ENCODE measurements at regions not wholly inside any gene's neighbourhood (a gene's known extent, or its start where the extent isn't known, plus 50 kb on each side); places are given as distances from the start of the nearest gene placed in this dataset.

DNA sequence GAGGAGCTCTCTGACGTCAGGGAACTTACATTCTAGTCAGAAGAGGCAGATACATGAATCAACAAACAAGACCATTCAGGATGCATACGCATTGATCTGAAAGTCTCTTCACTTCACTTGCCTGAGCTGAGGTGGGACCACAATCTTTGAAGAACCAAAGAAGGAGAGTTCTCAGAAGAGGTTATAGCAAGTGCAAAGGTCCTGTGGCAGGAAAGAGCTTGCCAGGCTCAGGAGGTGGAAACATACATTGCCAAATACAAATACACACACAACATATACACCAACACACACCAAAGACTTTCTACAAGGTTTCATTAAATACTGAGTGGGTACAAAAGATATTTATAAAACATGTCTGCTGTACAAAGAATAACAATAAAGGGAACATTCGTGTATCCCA lies 86.8 kb upstream of the GJB5 start:
- Histone ChIP-seq H3K18ac (ENCODE audit: insufficient read length, low read depth, low read length) (no peak overlapping the region), H2AFZ (ENCODE audit: low read length) (no peak overlapping the region), H3K79me2 (ENCODE audit: insufficient read depth, low read length) (no peaks in the 10 kb centered on the region), H3K79me1 (ENCODE audit: insufficient read depth, low read depth, low read length, poor library complexity, severe bottlenecking) (no peaks in the 10 kb centered on the region), H4K8ac (replicated peaks; ENCODE audit: insufficient read length, low read depth, low read length) (no peak overlapping the region), H3K9ac (ENCODE audit: extremely low read depth, insufficient read length, low read length) (no peak overlapping the region), H2BK12ac (ENCODE audit: insufficient read length, low read depth, low read length) (no peak overlapping the region), H3K23me2 (ENCODE audit: insufficient read length, low read depth, low read length, poor library complexity, severe bottlenecking) (no peaks in the 10 kb centered on the region), H4K20me1 (ENCODE audit: control insufficient read depth, insufficient read depth, insufficient read length) (no peaks in the 10 kb centered on the region), H3K4me2 (ENCODE audit: insufficient read depth, insufficient read length, low read length) (no peak overlapping the region), H3K27ac (ENCODE audit: insufficient read length, low read depth, low read length) (no peak overlapping the region), H3T11ph (ENCODE audit: low read length) (no peak overlapping the region), H3K9me3 (ENCODE audit: control insufficient read depth, low read depth, low read length) (peaks cover 7% of the 10 kb centered on the region), H3K4ac (ENCODE audit: low read depth, low read length) (no peak overlapping the region), H2BK15ac (ENCODE audit: low read depth, low read length) (no peak overlapping the region), H3K23ac (ENCODE audit: insufficient read length, low read depth, low read length) (no peak overlapping the region), H3K14ac (ENCODE audit: insufficient read depth, low read length) (no peak overlapping the region), H3K27me3 (ENCODE audit: insufficient read depth, low read length) (no peaks in the 10 kb centered on the region), H2BK5ac (ENCODE audit: insufficient read length, low read length) (no peak overlapping the region), H4K91ac (ENCODE audit: insufficient read length, low read depth, low read length) (no peak overlapping the region), H2BK120ac (ENCODE audit: low read depth, low read length, poor library complexity, severe bottlenecking) (no peak overlapping the region), H3K56ac (ENCODE audit: insufficient read length, low read depth, low read length) (no peak overlapping the region), H3K4me1 (ENCODE audit: insufficient read depth, low read length) (no peaks in the 10 kb centered on the region), H2AK5ac (ENCODE audit: insufficient read length, low read length) (no peak overlapping the region), H4K5ac (ENCODE audit: insufficient read length, low read depth, low read length) (no peak overlapping the region), H2BK20ac (ENCODE audit: low read depth, low read length, poor library complexity, severe bottlenecking) (no peak overlapping the region)
- Mint-ChIP-seq H3K27ac (no peak overlapping the region), H3K36me3 (ENCODE audit: insufficient read depth in 1 of 3, low read depth in 3 of 3) (peaks cover 2 to 18% (median 4%) of the 10 kb centered on the region in 3 experiments; a peak in 4 of 7 replicates), H3K4me3 (no peak overlapping the region), H3K27me3 (ENCODE audit: low read depth) (peaks cover 5% of the 10 kb centered on the region), H3K4me1 (no peaks in the 10 kb centered on the region), H3K9me3 (peaks cover 19 to 20% of the 10 kb centered on the region in 2 experiments)
- no peak for DNase-seq
- no CpG with 5 or more reads among the region's 3 CpGs for WGBS (ENCODE audit: extremely low coverage, insufficient read length, low lambda C conversion rate)
- TF ChIP-seq, protein P1, sequence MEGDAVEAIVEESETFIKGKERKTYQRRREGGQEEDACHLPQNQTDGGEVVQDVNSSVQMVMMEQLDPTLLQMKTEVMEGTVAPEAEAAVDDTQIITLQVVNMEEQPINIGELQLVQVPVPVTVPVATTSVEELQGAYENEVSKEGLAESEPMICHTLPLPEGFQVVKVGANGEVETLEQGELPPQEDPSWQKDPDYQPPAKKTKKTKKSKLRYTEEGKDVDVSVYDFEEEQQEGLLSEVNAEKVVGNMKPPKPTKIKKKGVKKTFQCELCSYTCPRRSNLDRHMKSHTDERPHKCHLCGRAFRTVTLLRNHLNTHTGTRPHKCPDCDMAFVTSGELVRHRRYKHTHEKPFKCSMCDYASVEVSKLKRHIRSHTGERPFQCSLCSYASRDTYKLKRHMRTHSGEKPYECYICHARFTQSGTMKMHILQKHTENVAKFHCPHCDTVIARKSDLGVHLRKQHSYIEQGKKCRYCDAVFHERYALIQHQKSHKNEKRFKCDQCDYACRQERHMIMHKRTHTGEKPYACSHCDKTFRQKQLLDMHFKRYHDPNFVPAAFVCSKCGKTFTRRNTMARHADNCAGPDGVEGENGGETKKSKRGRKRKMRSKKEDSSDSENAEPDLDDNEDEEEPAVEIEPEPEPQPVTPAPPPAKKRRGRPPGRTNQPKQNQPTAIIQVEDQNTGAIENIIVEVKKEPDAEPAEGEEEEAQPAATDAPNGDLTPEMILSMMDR (conservative IDR thresholded peaks at IDR 0.05): no peak

Measured in H9 (cell line).